Lower leg skin (tissue), 3 donors: ENCODE measurements at regions not wholly inside any gene's neighbourhood (a gene's known extent, or its start where the extent isn't known, plus 50 kb on each side); places are given as distances from the start of the nearest gene placed in this dataset.

Experiments used
- CTCF ChIP-seq, 3 donors: fragments of 450-650 bp; IDR thresholded peaks; one replicate each; pipeline ENCODE4 v1.5.1; 2016; ENCODE audit warnings: antibody characterized with exemption in 3 of 3, mild to moderate bottlenecking in 3 of 3, moderate library complexity in 2 of 3
- POLR2A ChIP-seq, 2 donors: fragments of 450-650 bp; IDR thresholded peaks; one replicate each; pipeline ENCODE4 v1.6.1; 2016 to 2017; ENCODE audit warnings: antibody characterized with exemption in 2 of 2, mild to moderate bottlenecking in 1 of 2, moderate library complexity in 1 of 2

- TF ChIP-seq CTCF (IDR thresholded peaks at IDR 0.05) (no peak), POLR2A (IDR thresholded peaks at IDR 0.05) (no peak)
These were observed 126.4 kb upstream of the CXCL14 start for GRCh38 chr5:135705141-135705631.
